HL-60 (cell line): ENCODE measurements at regions not wholly inside any gene's neighbourhood (a gene's known extent, or its start where the extent isn't known, plus 50 kb on each side); places are given as distances from the start of the nearest gene placed in this dataset.

Experiments used
- DNase-seq, 2 experiments: peaks; one replicate each; pipeline ENCODE4 v3.0.0-alpha.2; 2010 to 2020; ENCODE audit warnings: low read depth in 1 of 2, low spot score in 1 of 2
- H3K27ac ChIP-seq: fragments of 250-450 bp; sonication (Bioruptor Pico); replicated peaks from 2 replicates; pipeline ENCODE4 v1.5.1; 2020; ENCODE audit warnings: mild to moderate bottlenecking, moderate library complexity
- H3K27me3 ChIP-seq: fragments of 250-450 bp; sonication (Bioruptor Pico); 2 replicates; pipeline ENCODE4 v1.5.1; 2021; ENCODE audit warnings: mild to moderate bottlenecking, moderate library complexity; ENCODE audit not compliant: insufficient read depth, poor library complexity, severe bottlenecking
- H3K4me3 ChIP-seq: replicated peaks from 2 replicates; pipeline ENCODE4 v1.5.1; 2011; ENCODE audit warnings: mild to moderate bottlenecking, control low read depth, low read length; ENCODE audit not compliant: insufficient read depth
- GABPA ChIP-seq: IDR thresholded peaks from 2 replicates; pipeline ENCODE4 v1.6.1; 2012; ENCODE audit warnings: low read depth
- POLR2AphosphoS5 ChIP-seq: IDR thresholded peaks from 2 replicates; pipeline ENCODE4 v1.6.1; 2012; ENCODE audit warnings: low read depth
- SPI1 ChIP-seq: IDR thresholded peaks from 2 replicates; pipeline ENCODE4 v1.6.1; 2012; ENCODE audit warnings: low read depth, mild to moderate bottlenecking, borderline replicate concordance
- TF ChIP-seq, protein P1 (sequence below): IDR thresholded peaks from one replicate; pipeline ENCODE4 v1.5.1; 2011; ENCODE audit warnings: low read length, control low read depth, inconsistent platforms; ENCODE audit not compliant: insufficient read depth
- TF ChIP-seq, protein P2 (sequence below): IDR thresholded peaks from 2 replicates; pipeline ENCODE4 v1.6.1; 2012; ENCODE audit warnings: low read depth; ENCODE audit not compliant: insufficient replicate concordance

DNA sequence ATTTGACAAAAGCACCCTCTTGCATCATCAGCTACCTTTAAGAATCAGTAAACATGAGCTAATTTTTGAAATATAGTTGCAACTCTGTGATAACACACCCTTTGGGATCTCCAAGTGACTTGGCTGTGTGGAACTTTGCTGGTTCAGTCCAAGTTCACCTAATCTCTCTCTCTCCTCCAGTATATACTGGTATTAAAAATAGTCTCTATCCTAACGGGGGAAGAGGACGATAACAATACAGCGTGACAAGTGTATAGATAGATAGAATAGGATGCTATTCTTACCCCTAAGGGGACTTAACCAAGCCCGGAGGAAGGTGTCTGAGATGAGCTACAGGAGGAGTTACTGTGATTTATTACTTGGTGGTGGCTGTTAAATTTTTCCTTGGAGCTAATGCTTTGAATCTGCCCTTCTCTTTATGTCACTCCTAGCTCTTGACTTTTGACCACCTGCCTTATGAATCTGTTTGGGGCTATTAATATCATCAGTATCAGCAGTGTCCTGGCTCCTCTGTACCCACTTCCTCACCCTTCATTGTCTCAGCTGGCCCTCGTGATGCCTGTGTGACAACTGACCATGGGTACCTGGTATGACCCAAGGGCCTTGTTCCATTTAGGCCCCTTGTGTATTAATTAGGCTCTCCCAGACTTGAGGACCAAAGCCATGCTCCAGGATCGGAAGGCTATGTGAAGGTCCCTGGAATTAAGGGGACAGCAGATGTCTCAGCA, 223.9 kb downstream of the SREK1 start:
- Histone ChIP-seq H3K27ac (no peak overlapping the region), H3K27me3 (no peaks in the 10 kb centered on the region), H3K4me3 (no peak overlapping the region)
- TF ChIP-seq POLR2AphosphoS5 (no peak), GABPA (no peak)
- no peak for DNase-seq

DNA sequence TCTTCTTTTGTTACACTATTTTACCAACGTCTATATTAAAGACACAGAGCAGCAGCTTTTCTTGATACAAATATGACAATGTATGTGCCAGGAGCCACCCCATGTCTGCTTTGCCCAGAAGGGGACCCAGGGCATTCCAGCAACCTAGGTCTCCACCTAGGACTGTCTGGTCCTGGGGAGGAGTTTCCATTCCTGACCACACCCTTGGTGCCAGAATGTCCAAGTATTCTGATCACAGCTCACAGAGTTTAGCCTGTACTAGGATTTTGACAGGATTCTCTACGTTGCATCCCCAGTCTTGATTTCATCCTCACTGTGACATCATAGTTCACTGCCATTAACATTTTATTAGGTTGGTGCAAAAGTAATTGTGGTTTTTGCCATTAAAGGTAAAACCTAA, 224.7 kb downstream of the SREK1 start:
- Histone ChIP-seq H3K4me3 (no peak overlapping the region), H3K27ac (no peak overlapping the region), H3K27me3 (no peaks in the 10 kb centered on the region)
- TF ChIP-seq SPI1 (no peak), POLR2AphosphoS5 (no peak), GABPA (no peak)
- TF ChIP-seq, protein P1, sequence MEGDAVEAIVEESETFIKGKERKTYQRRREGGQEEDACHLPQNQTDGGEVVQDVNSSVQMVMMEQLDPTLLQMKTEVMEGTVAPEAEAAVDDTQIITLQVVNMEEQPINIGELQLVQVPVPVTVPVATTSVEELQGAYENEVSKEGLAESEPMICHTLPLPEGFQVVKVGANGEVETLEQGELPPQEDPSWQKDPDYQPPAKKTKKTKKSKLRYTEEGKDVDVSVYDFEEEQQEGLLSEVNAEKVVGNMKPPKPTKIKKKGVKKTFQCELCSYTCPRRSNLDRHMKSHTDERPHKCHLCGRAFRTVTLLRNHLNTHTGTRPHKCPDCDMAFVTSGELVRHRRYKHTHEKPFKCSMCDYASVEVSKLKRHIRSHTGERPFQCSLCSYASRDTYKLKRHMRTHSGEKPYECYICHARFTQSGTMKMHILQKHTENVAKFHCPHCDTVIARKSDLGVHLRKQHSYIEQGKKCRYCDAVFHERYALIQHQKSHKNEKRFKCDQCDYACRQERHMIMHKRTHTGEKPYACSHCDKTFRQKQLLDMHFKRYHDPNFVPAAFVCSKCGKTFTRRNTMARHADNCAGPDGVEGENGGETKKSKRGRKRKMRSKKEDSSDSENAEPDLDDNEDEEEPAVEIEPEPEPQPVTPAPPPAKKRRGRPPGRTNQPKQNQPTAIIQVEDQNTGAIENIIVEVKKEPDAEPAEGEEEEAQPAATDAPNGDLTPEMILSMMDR, result no peak
- TF ChIP-seq, protein P2, sequence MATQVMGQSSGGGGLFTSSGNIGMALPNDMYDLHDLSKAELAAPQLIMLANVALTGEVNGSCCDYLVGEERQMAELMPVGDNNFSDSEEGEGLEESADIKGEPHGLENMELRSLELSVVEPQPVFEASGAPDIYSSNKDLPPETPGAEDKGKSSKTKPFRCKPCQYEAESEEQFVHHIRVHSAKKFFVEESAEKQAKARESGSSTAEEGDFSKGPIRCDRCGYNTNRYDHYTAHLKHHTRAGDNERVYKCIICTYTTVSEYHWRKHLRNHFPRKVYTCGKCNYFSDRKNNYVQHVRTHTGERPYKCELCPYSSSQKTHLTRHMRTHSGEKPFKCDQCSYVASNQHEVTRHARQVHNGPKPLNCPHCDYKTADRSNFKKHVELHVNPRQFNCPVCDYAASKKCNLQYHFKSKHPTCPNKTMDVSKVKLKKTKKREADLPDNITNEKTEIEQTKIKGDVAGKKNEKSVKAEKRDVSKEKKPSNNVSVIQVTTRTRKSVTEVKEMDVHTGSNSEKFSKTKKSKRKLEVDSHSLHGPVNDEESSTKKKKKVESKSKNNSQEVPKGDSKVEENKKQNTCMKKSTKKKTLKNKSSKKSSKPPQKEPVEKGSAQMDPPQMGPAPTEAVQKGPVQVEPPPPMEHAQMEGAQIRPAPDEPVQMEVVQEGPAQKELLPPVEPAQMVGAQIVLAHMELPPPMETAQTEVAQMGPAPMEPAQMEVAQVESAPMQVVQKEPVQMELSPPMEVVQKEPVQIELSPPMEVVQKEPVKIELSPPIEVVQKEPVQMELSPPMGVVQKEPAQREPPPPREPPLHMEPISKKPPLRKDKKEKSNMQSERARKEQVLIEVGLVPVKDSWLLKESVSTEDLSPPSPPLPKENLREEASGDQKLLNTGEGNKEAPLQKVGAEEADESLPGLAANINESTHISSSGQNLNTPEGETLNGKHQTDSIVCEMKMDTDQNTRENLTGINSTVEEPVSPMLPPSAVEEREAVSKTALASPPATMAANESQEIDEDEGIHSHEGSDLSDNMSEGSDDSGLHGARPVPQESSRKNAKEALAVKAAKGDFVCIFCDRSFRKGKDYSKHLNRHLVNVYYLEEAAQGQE, result no peak
- no peak for DNase-seq

DNA sequence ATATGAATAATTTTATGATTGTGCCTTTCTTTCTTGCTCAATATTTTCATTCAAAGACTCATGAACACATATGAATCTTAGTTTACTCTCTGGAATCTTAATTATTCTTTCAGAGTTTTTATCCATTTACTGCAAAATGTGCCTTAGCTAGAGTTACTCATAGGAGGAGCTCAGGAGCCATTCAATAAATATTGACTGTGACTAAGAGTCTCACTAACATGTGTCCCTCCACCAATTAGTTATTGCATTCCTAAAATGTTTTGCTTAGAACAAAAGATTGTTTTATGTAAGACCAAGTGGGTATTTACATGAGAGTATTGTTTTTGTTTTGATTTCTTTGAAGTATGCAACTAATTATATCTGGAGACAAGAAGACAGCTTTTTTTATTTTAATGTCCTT, 218.4 kb upstream of the MAST4 start:
- no peak overlapping the region for H3K27ac ChIP-seq
- no peak overlapping the region for H3K4me3 ChIP-seq
- TF ChIP-seq SPI1, result no peak
- TF ChIP-seq POLR2AphosphoS5, result no peak
- TF ChIP-seq, protein P1, result no peak
- no peak for TF ChIP-seq GABPA
- TF ChIP-seq, protein P2, result no peak
- H3K27me3 ChIP-seq, result no peaks in the 10 kb centered on the region
- no peak for DNase-seq

DNA sequence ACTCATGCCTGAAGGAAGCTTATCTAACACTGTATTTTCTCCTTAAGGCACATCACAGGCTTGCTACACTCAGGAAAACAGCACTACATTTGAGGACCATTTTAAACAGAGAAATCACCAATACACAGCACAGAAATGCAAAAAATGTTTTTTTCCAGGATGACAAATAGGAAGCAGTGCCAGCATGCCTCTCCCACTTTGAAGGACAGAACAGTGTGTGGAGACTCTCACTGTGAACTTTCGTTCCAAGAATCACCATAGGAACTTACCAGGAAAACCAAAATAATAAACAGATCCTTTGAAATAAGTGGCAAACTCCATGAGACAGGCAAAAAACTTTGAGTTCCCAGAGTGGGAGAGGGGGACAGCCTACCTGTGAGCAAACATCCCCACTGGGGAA, 217.8 kb upstream of the MAST4 start:
- DNase-seq, result no peak
- Histone ChIP-seq H3K4me3 (no peak overlapping the region), H3K27ac (no peak overlapping the region), H3K27me3 (no peaks in the 10 kb centered on the region)
- TF ChIP-seq POLR2AphosphoS5, result no peak
- TF ChIP-seq, protein P1, result no peak
- TF ChIP-seq, protein P2, result no peak
- TF ChIP-seq GABPA, result no peak
- no peak for TF ChIP-seq SPI1
